IPS-20b (cell line): ENCODE measurements at regions not wholly inside any gene's neighbourhood (a gene's known extent, or its start where the extent isn't known, plus 50 kb on each side); places are given as distances from the start of the nearest gene placed in this dataset.
"Not testable (repeated sequence)": the region's sequence is repeated elsewhere in the genome, so short reads cannot be mapped to it uniquely, and the experiment has no call there.

ENCODE experiments used
- H3K27ac ChIP-seq: one replicate; pipeline ENCODE4 v1.5.1; 2013; ENCODE audit warnings: low read length
- H3K27me3 ChIP-seq: 2 replicates; pipeline ENCODE4 v1.6.1; 2013; ENCODE audit warnings: mild to moderate bottlenecking, low read length, inconsistent platforms; ENCODE audit not compliant: insufficient read depth
- H3K36me3 ChIP-seq: 2 replicates; pipeline ENCODE4 v1.6.1; 2013; ENCODE audit warnings: low read depth, mild to moderate bottlenecking, inconsistent platforms, low read length, moderate library complexity; ENCODE audit not compliant: insufficient read depth
- H3K4me1 ChIP-seq: 2 replicates; pipeline ENCODE4 v1.6.1; 2013; ENCODE audit warnings: mild to moderate bottlenecking, control low read depth, inconsistent platforms, low read length, moderate library complexity; ENCODE audit not compliant: insufficient read depth
- H3K4me3 ChIP-seq: 2 replicates; pipeline ENCODE4 v1.5.1; 2013; ENCODE audit warnings: mild to moderate bottlenecking, low read length, inconsistent platforms
- H3K9ac ChIP-seq: 2 replicates; pipeline ENCODE4 v1.6.1; 2013; ENCODE audit warnings: low read depth, mild to moderate bottlenecking, inconsistent platforms, low read length, moderate library complexity
- H3K9me3 ChIP-seq: 2 replicates; pipeline ENCODE4 v1.6.1; 2013; ENCODE audit warnings: mild to moderate bottlenecking, low read depth, low read length, inconsistent platforms; ENCODE audit not compliant: insufficient read depth

GRCh38 chr4:66795724-66796123 lies 749.6 kb downstream of the CENPC start:
- Histone ChIP-seq H3K4me3 (no peak overlapping the region), H3K27ac (no peak overlapping the region), H3K9me3 (no peaks in the 10 kb centered on the region), H3K36me3 (no peaks in the 10 kb centered on the region), H3K27me3 (no peaks in the 10 kb centered on the region), H3K4me1 (no peaks in the 10 kb centered on the region), H3K9ac (no peak overlapping the region)

- H3K9ac ChIP-seq = no peak overlapping the region
- no peak overlapping the region for H3K27ac ChIP-seq
- H3K9me3 ChIP-seq = no peaks in the 10 kb centered on the region
- H3K36me3 ChIP-seq = no peaks in the 10 kb centered on the region
- no peaks in the 10 kb centered on the region for H3K27me3 ChIP-seq
- no peak overlapping the region for H3K4me3 ChIP-seq
- H3K4me1 ChIP-seq = no peaks in the 10 kb centered on the region
Measured at GRCh38 chr4:66794390-66795034, 750.8 kb downstream of the CENPC start.

DNA sequence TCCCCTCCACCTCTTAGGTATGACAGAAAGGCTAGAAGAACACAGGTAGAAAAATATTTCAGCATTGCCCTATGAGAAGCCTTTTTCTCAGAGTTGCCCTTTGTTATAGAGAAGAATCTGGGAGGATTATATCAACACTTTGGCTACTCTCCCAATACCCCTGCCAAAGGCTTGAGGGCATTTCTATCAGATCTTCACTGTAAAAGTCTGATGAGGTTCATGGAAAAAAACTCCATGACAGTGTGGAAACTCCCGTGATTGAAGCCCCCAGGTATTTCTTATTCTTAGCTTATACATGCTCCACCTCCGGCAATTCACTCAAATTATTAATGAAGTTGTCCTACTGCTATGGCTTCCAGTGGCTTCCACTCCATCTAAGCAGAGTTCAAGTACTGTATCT lies 753.6 kb downstream of the CENPC start:
- Histone ChIP-seq H3K9me3 (no peaks in the 10 kb centered on the region), H3K27ac (no peak overlapping the region), H3K36me3 (no peaks in the 10 kb centered on the region), H3K4me3 (no peak overlapping the region), H3K27me3 (no peaks in the 10 kb centered on the region), H3K9ac (no peak overlapping the region), H3K4me1 (no peaks in the 10 kb centered on the region)

GRCh38 chr4:66785479-66785878 lies 759.8 kb downstream of the CENPC start:
- H3K9ac ChIP-seq = no peak overlapping the region
- H3K4me3 ChIP-seq = no peak overlapping the region
- no peaks in the 10 kb centered on the region for H3K9me3 ChIP-seq
- H3K4me1 ChIP-seq = no peaks in the 10 kb centered on the region
- H3K27me3 ChIP-seq = no peaks in the 10 kb centered on the region
- no peak overlapping the region for H3K27ac ChIP-seq
- H3K36me3 ChIP-seq = no peaks in the 10 kb centered on the region

DNA sequence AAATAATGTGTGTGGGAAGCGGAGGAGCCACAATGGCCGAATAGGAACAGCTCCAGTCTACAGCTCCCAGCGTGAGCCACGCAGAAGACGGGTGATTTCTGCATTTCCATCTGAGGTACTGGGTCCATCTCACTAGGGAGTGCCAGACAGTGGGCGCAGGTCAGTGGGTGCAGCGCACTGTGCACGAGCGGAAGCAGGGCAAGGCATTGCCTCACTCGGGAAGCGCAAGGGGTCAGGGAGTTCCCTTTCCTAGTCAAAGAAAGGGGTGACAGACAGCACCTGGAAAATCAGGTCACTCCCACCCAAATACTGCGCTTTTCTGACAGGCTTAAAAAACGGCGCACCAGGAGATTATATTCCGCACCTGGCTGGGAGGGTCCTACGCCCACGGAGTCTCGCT lies 762.6 kb downstream of the CENPC start:
- not testable (repeated sequence) for H3K4me1 ChIP-seq, H3K9ac ChIP-seq, H3K4me3 ChIP-seq, H3K9me3 ChIP-seq, H3K36me3 ChIP-seq, H3K27ac ChIP-seq, H3K27me3 ChIP-seq

GRCh38 chr4:66777097-66777496 lies 768.2 kb downstream of the CENPC start:
- Histone ChIP-seq H3K9ac (no peak overlapping the region), H3K4me1 (no peaks in the 10 kb centered on the region), H3K27me3 (no peaks in the 10 kb centered on the region), H3K36me3 (no peaks in the 10 kb centered on the region), H3K9me3 (no peaks in the 10 kb centered on the region), H3K27ac (no peak overlapping the region), H3K4me3 (no peak overlapping the region)

GRCh38 chr4:66769441-66769840 lies 775.9 kb downstream of the CENPC start:
- Histone ChIP-seq H3K9ac (no peak overlapping the region), H3K36me3 (no peaks in the 10 kb centered on the region), H3K4me3 (no peak overlapping the region), H3K27ac (no peak overlapping the region), H3K4me1 (no peaks in the 10 kb centered on the region), H3K27me3 (no peaks in the 10 kb centered on the region), H3K9me3 (no peaks in the 10 kb centered on the region)

- Histone ChIP-seq H3K9me3 (no peaks in the 10 kb centered on the region), H3K27me3 (no peaks in the 10 kb centered on the region), H3K27ac (no peak overlapping the region), H3K36me3 (no peaks in the 10 kb centered on the region), H3K9ac (no peak overlapping the region), H3K4me3 (no peak overlapping the region), H3K4me1 (no peaks in the 10 kb centered on the region)
Measured at GRCh38 chr4:66767442-66767841, 777.9 kb downstream of the CENPC start.

GRCh38 chr4:66766557-66766956 lies 778.7 kb downstream of the CENPC start:
- H3K36me3 ChIP-seq = no peaks in the 10 kb centered on the region
- H3K27me3 ChIP-seq = no peaks in the 10 kb centered on the region
- no peaks in the 10 kb centered on the region for H3K4me1 ChIP-seq

GRCh38 chr4:66750273-66750672 lies 795.0 kb downstream of the CENPC start:
- H3K27me3 ChIP-seq = no peaks in the 10 kb centered on the region

More at GRCh38 chr4:66766557-66766956, 778.7 kb downstream of the CENPC start:
- Histone ChIP-seq H3K9ac (no peak overlapping the region), H3K9me3 (no peaks in the 10 kb centered on the region), H3K27ac (no peak overlapping the region), H3K4me3 (no peak overlapping the region)

GRCh38 chr4:66746918-66747317 lies 798.4 kb downstream of the CENPC start:
- not testable (repeated sequence) for H3K9ac ChIP-seq, H3K27ac ChIP-seq, H3K27me3 ChIP-seq, H3K4me3 ChIP-seq, H3K36me3 ChIP-seq, H3K4me1 ChIP-seq, H3K9me3 ChIP-seq

More at GRCh38 chr4:66750273-66750672, 795.0 kb downstream of the CENPC start:
- H3K9ac ChIP-seq = no peak overlapping the region
- no peaks in the 10 kb centered on the region for H3K4me1 ChIP-seq
- no peak overlapping the region for H3K4me3 ChIP-seq
- no peaks in the 10 kb centered on the region for H3K9me3 ChIP-seq
- no peaks in the 10 kb centered on the region for H3K36me3 ChIP-seq
- no peak overlapping the region for H3K27ac ChIP-seq

- Histone ChIP-seq H3K27me3 (no peaks in the 10 kb centered on the region), H3K9me3 (no peaks in the 10 kb centered on the region), H3K36me3 (no peaks in the 10 kb centered on the region), H3K9ac (no peak overlapping the region), H3K4me1 (no peaks in the 10 kb centered on the region; the same call in 1 of the 2 replicates), H3K4me3 (no peak overlapping the region), H3K27ac (no peak overlapping the region)
Measured at GRCh38 chr4:66741081-66741480, 804.2 kb downstream of the CENPC start.
